ENCODE measurements at regions not wholly inside any gene's neighbourhood (a gene's known extent, or its start where the extent isn't known, plus 50 kb on each side); places are given as distances from the start of the nearest gene placed in this dataset.

GRCh38 chr2:49532702-49533101, 378.4 kb upstream of the FSHR start:
- TF ChIP-seq CTCF (IDR thresholded peaks at IDR 0.05 in 2 of 3, conservative IDR thresholded peaks at IDR 0.05 in 1 of 3; ENCODE audit: borderline replicate concordance in 1 of 3, insufficient read depth in 1 of 3, low read depth in 2 of 3, low read length in 2 of 3): no peak
- no peak for TF ChIP-seq RAD21 (IDR thresholded peaks at IDR 0.05; ENCODE audit: low read depth)
- TF ChIP-seq CEBPB (IDR thresholded peaks at IDR 0.05; ENCODE audit: low read depth): no peak
- TF ChIP-seq EZH2 (IDR thresholded peaks at IDR 0.05): no peak
- TF ChIP-seq SRF (IDR thresholded peaks at IDR 0.05; ENCODE audit: low read depth): no peak
- no peak for TF ChIP-seq YY1 (IDR thresholded peaks at IDR 0.05; ENCODE audit: extremely low read depth, insufficient replicate concordance, low read depth, low read length)
- no peak for TF ChIP-seq POLR2AphosphoS5 (IDR thresholded peaks at IDR 0.05; ENCODE audit: low read depth, low read length)
- TF ChIP-seq, protein P1, sequence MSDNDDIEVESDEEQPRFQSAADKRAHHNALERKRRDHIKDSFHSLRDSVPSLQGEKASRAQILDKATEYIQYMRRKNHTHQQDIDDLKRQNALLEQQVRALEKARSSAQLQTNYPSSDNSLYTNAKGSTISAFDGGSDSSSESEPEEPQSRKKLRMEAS (IDR thresholded peaks at IDR 0.05): no peak
- no peak for TF ChIP-seq EZH2phosphoT487 (IDR thresholded peaks at IDR 0.05; ENCODE audit: borderline replicate concordance)
- no peak for TF ChIP-seq ZFX (IDR thresholded peaks at IDR 0.05)
